IMR-90 (cell line): ENCODE measurements at regions not wholly inside any gene's neighbourhood (a gene's known extent, or its start where the extent isn't known, plus 50 kb on each side); places are given as distances from the start of the nearest gene placed in this dataset.

Source experiments
- ATAC-seq: fragments of 200-7000 bp; cut with Tn5 transposase; 2 replicates; pipeline ENCODE4 v1.9.1; 2020; ENCODE audit warnings: low read depth, mild to moderate bottlenecking, moderate library complexity
- BruUV-seq: library from RNA; stranded (reverse); fragments of 400-500 nt; replicated peaks from 2 replicates; lab custom pipeline; 2021; lab: Mats Ljungman, UMichigan
- CTCF ChIA-PET: fragments of 300-600 bp; formaldehyde crosslinking; extraction: SDS; loops from one replicate; lab custom pipeline; 2021; ENCODE audit warnings: antibody characterized with exemption; lab: Yijun Ruan, JAX
- POLR2A ChIA-PET: fragments of 300-600 bp; sonication (Branson Sonifier 250); formaldehyde crosslinking; loops from one replicate; lab custom pipeline; 2022; ENCODE audit warnings: antibody characterized with exemption; ENCODE audit not compliant: unreplicated experiment; lab: Charles Lee
- DNase-seq: peaks from one replicate; pipeline ENCODE4 v3.0.0; 2013
- H2AFZ ChIP-seq: replicated peaks from 2 replicates; pipeline ENCODE3; 2013; ENCODE audit warnings: low read length, mild to moderate bottlenecking; ENCODE audit not compliant: poor library complexity
- H2AK5ac ChIP-seq: 2 replicates; pipeline ENCODE4 v1.6.1; 2013; ENCODE audit warnings: low read depth, low read length, inconsistent platforms
- H2AK9ac ChIP-seq: replicated peaks from 2 replicates; pipeline ENCODE3; 2013; ENCODE audit warnings: mild to moderate bottlenecking, low read depth, low read length, moderate library complexity; ENCODE audit not compliant: poor library complexity
- H2BK120ac ChIP-seq: 2 replicates; pipeline ENCODE4 v1.6.1; 2013; ENCODE audit warnings: low read depth, low read length, inconsistent platforms
- H2BK15ac ChIP-seq: 3 replicates; pipeline ENCODE4 v1.6.1; 2013; ENCODE audit warnings: low read depth, low read length, inconsistent platforms
- H2BK20ac ChIP-seq: 2 replicates; pipeline ENCODE4 v1.6.1; 2013; ENCODE audit warnings: low read depth, mild to moderate bottlenecking, inconsistent platforms, low read length, moderate library complexity
- H2BK5ac ChIP-seq: 2 replicates; pipeline ENCODE4 v1.6.1; 2013; ENCODE audit warnings: mild to moderate bottlenecking, low read depth, low read length, inconsistent platforms; ENCODE audit not compliant: poor library complexity, severe bottlenecking
- H3K14ac ChIP-seq: replicated peaks from 2 replicates; pipeline ENCODE4 v1.6.1; 2013; ENCODE audit warnings: low read depth, low read length, inconsistent platforms
- H3K18ac ChIP-seq: 2 replicates; pipeline ENCODE4 v1.6.1; 2013; ENCODE audit warnings: low read depth, low read length, control low read depth
- H3K23ac ChIP-seq: 2 replicates; pipeline ENCODE4 v1.6.1; 2013; ENCODE audit warnings: low read depth, low read length, inconsistent platforms
- H3K27ac ChIP-seq: 2 replicates; pipeline ENCODE4 v1.5.1; 2013; ENCODE audit warnings: mild to moderate bottlenecking, control low read depth, low read length; ENCODE audit not compliant: insufficient read depth
- H3K27me3 ChIP-seq: 2 replicates; pipeline ENCODE4 v1.6.1; 2013; ENCODE audit warnings: low read length; ENCODE audit not compliant: control insufficient read depth, insufficient read depth
- H3K36me3 ChIP-seq: 2 replicates; pipeline ENCODE4 v1.6.1; 2013; ENCODE audit warnings: low read length, mixed read lengths; ENCODE audit not compliant: control insufficient read depth, insufficient read depth
- H3K4ac ChIP-seq: 2 replicates; pipeline ENCODE4 v1.6.1; 2013; ENCODE audit warnings: low read depth, low read length, inconsistent platforms
- H3K4me1 ChIP-seq: 2 replicates; pipeline ENCODE4 v1.6.1; 2013; ENCODE audit warnings: low read length, mixed read lengths; ENCODE audit not compliant: control insufficient read depth, insufficient read depth
- H3K4me2 ChIP-seq: 2 replicates; pipeline ENCODE4 v1.6.1; 2013; ENCODE audit warnings: low read depth, mild to moderate bottlenecking, control low read depth, low read length, moderate library complexity
- H3K4me3 ChIP-seq: 2 replicates; pipeline ENCODE4 v1.5.1; 2013; ENCODE audit warnings: low read depth, mild to moderate bottlenecking, control low read depth, low read length, moderate library complexity; ENCODE audit not compliant: insufficient read depth
- H3K56ac ChIP-seq: 2 replicates; pipeline ENCODE4 v1.6.1; 2013; ENCODE audit warnings: low read length, inconsistent platforms; ENCODE audit not compliant: insufficient read depth; ENCODE audit errors: extremely low read depth
- H3K79me1 ChIP-seq, 2 experiments: 2 replicates each; pipeline ENCODE4 v1.6.1; 2013; ENCODE audit warnings: low read length in 2 of 2, inconsistent platforms in 1 of 2, low read depth in 1 of 2
- H3K9ac ChIP-seq: 2 replicates; pipeline ENCODE4 v1.6.1; 2013; ENCODE audit warnings: low read depth, low read length, control low read depth
- H3K9me1 ChIP-seq: 2 replicates; pipeline ENCODE4 v1.6.1; 2013; ENCODE audit warnings: low read length, inconsistent platforms; ENCODE audit not compliant: insufficient read depth
- H3K9me3 ChIP-seq: 2 replicates; pipeline ENCODE4 v1.6.1; 2013; ENCODE audit warnings: low read length; ENCODE audit not compliant: control insufficient read depth, insufficient read depth
- H4K20me1 ChIP-seq: 2 replicates; pipeline ENCODE4 v1.6.1; 2013; ENCODE audit warnings: low read length, inconsistent platforms; ENCODE audit not compliant: insufficient read depth
- H4K5ac ChIP-seq: 2 replicates; pipeline ENCODE4 v1.6.1; 2013; ENCODE audit warnings: mild to moderate bottlenecking, low read depth, low read length, control low read depth
- H4K8ac ChIP-seq, 2 experiments: 2 replicates each; pipeline ENCODE4 v1.6.1; 2013; ENCODE audit warnings: low read depth in 2 of 2, low read length in 2 of 2, control low read depth in 1 of 2, inconsistent platforms in 1 of 2
- H4K91ac ChIP-seq: 2 replicates; pipeline ENCODE4 v1.6.1; 2013; ENCODE audit warnings: low read depth, low read length, inconsistent platforms; ENCODE audit not compliant: insufficient read depth
- ELK1 ChIP-seq: fragments of 150-350 bp; IDR thresholded peaks from 2 replicates; pipeline ENCODE4 v1.6.1; 2016; ENCODE audit warnings: low read depth, mild to moderate bottlenecking, low read length, moderate library complexity, borderline replicate concordance
- MAFK ChIP-seq: IDR thresholded peaks from 2 replicates; pipeline ENCODE4 v1.6.1; 2012; ENCODE audit warnings: low read depth, low read length, improper control_type of control experiment
- MAZ ChIP-seq: IDR thresholded peaks from 2 replicates; pipeline ENCODE4 v1.6.1; 2012; ENCODE audit warnings: low read depth, mild to moderate bottlenecking, low read length, improper control_type of control experiment, moderate library complexity, borderline replicate concordance
- NFE2L2 ChIP-seq: fragments of 150-350 bp; IDR thresholded peaks from 2 replicates; pipeline ENCODE4 v1.6.1; 2016; ENCODE audit warnings: low read depth, mild to moderate bottlenecking, low read length
- RCOR1 ChIP-seq: IDR thresholded peaks from 2 replicates; pipeline ENCODE4 v1.6.1; 2012; ENCODE audit warnings: mild to moderate bottlenecking, low read length, improper control_type of control experiment; ENCODE audit not compliant: insufficient replicate concordance
- RFX5 ChIP-seq: IDR thresholded peaks from 2 replicates; pipeline ENCODE4 v1.8.0; 2012; ENCODE audit warnings: low read depth, mild to moderate bottlenecking, low read length, moderate library complexity
- SMC3 ChIP-seq: fragments of 150-350 bp; IDR thresholded peaks from 2 replicates; pipeline ENCODE4 v1.6.1; 2016; ENCODE audit warnings: low read depth, mild to moderate bottlenecking, antibody characterized with exemption, low read length, moderate library complexity
- WGBS, 2 experiments: methylation state at CpG; one replicate each; pipeline versions ENCODE4 v1.1.5 to v1.1.7; 2013; ENCODE audit warnings: missing lambda C conversion rate in 2 of 2; ENCODE audit not compliant: insufficient read length in 1 of 2; ENCODE audit errors: extremely low coverage in 2 of 2; 5-methylcytosine and 5-hydroxymethylcytosine counted together
- dilution Hi-C: fragments of 300-500 bp; cut with HindIII; formaldehyde crosslinking; loops from one replicate; pipeline ENCODE4 v1.14.3; 2018; ENCODE audit warnings: low sequenced_read_pairs; ENCODE audit not compliant: unreplicated experiment
- in situ Hi-C: fragments of 300-500 bp; cut with MboI; formaldehyde crosslinking; loops from 3 replicates; pipeline ENCODE4 v1.14.3; 2019; ENCODE audit warnings: low sequenced_read_pairs, inconsistent platforms, mixed read lengths
- intact Hi-C: fragments of 100-400 bp; cut with micrococcal nuclease; formaldehyde crosslinking; loops from 2 replicates; pipeline ENCODE4 v1.10.0; 2022

DNA sequence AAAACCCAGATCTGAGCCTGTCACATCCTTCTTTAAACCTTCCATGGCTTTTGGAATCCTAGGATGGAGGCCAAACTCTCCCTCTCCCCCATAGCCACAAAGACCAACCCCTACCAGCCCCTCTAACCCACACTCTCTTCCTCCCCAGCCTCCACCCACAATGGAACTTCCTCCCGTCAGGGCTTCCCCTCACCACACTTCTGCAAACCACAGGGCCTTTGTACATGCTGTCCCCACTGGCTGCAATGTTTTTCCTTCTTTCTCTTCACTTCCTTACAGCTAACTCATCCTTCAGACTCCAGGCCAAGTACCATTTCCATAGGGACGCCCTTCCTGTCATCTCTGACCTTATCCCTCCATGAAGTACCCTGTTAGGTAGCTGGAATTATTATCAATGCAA is 393.5 kb downstream of the MN1 start:
- intact Hi-C loops (loop anchor here (5.0 kb wide), 2 partner anchors 474 to 731 kb away; no protein-coding TSS in a partner anchor), in situ Hi-C loops (loop anchor here (10.0 kb wide), 2 partner anchors 397 to 653 kb away; partner anchors contain the start of gene MN1), dilution Hi-C loops (no loop called here)
- Histone ChIP-seq H2AK5ac (no peak overlapping the region), H3K27ac (no peak overlapping the region), H2BK120ac (no peak overlapping the region), H4K8ac (no peak overlapping the region), H2BK20ac (no peak overlapping the region), H3K9me1 (no peaks in the 10 kb centered on the region), H3K56ac (no peak overlapping the region), H3K4me3 (no peak overlapping the region), H3K27me3 (peaks cover 21% of the 10 kb centered on the region), H2BK15ac (no peak overlapping the region), H4K20me1 (no peaks in the 10 kb centered on the region), H2AK9ac (no peak overlapping the region), H2BK5ac (no peak overlapping the region), H3K18ac (no peak overlapping the region), H3K9me3 (peaks cover under 1% of the 10 kb centered on the region), H3K9ac (no peak overlapping the region), H4K5ac (no peak overlapping the region), H3K14ac (no peak overlapping the region), H3K4me1 (no peaks in the 10 kb centered on the region), H3K4ac (no peak overlapping the region), H3K4me2 (no peak overlapping the region), H2AFZ (no peak overlapping the region), H4K91ac (no peak overlapping the region), H3K79me1 (no peaks in the 10 kb centered on the region), H3K23ac (no peak overlapping the region), H3K36me3 (no peaks in the 10 kb centered on the region)
- TF ChIP-seq NFE2L2, result no peak
- TF ChIP-seq MAFK, result no peak
- no peak for TF ChIP-seq RCOR1
- TF ChIP-seq ELK1, result no peak
- TF ChIP-seq RFX5, result no peak
- TF ChIP-seq MAZ, result no peak
- no peak for TF ChIP-seq SMC3
- 100% methylated on average over 1 of the region's 2 CpGs; no CpG with 5 or more reads in 1 of the 2 experiments for WGBS, 2 experiments
- ChIA-PET POLR2A (no interaction called here), CTCF (no interaction called here)
- ATAC-seq, result no peak
- no peak for DNase-seq
- BruUV-seq, result no TSS peak
